ENCODE measurements at regions not wholly inside any gene's neighbourhood (a gene's known extent, or its start where the extent isn't known, plus 50 kb on each side); places are given as distances from the start of the nearest gene placed in this dataset.
"Not testable (repeated sequence)": the region's sequence is repeated elsewhere in the genome, so short reads cannot be mapped to it uniquely, and the experiment has no call there.

- no peak for DNase-seq
Measured at GRCh38 chr1:82153752-82154151, 353.0 kb downstream of the ADGRL2 start.

- no peak for DNase-seq
Measured at GRCh38 chr1:82153272-82153629, 352.5 kb downstream of the ADGRL2 start.

- no peak for DNase-seq
Measured at GRCh38 chr1:82152356-82153271, 351.9 kb downstream of the ADGRL2 start.

GRCh38 chr1:82145656-82146055 is 344.9 kb downstream of the ADGRL2 start:
- no peak for DNase-seq

- no peak for DNase-seq
Measured at GRCh38 chr1:82143108-82143833, 342.5 kb downstream of the ADGRL2 start.

GRCh38 chr1:82141390-82141789 is 340.7 kb downstream of the ADGRL2 start:
- no peak for DNase-seq

- DNase-seq = no peak
Measured at GRCh38 chr1:82139751-82140468, 339.2 kb downstream of the ADGRL2 start.

GRCh38 chr1:82136351-82136750 is 335.6 kb downstream of the ADGRL2 start:
- DNase-seq = not testable (repeated sequence)

- no peak for DNase-seq
Measured at GRCh38 chr1:82125866-82126265, 325.1 kb downstream of the ADGRL2 start.

GRCh38 chr1:82125119-82125518 is 324.4 kb downstream of the ADGRL2 start:
- no peak for DNase-seq

- no peak for DNase-seq
Measured at GRCh38 chr1:82121421-82121820, 320.7 kb downstream of the ADGRL2 start.

GRCh38 chr1:82116105-82116504 is 315.4 kb downstream of the ADGRL2 start:
- no peak for DNase-seq

GRCh38 chr1:82114887-82115286 is 314.2 kb downstream of the ADGRL2 start:
- no peak for DNase-seq

GRCh38 chr1:82110366-82111254 is 309.9 kb downstream of the ADGRL2 start:
- no peak for DNase-seq

- no peak for DNase-seq
Measured at GRCh38 chr1:82108843-82109242, 308.1 kb downstream of the ADGRL2 start.

GRCh38 chr1:82106672-82107071 is 305.9 kb downstream of the ADGRL2 start:
- no peak for DNase-seq

- no peak for DNase-seq
Measured at GRCh38 chr1:82099170-82099569, 298.4 kb downstream of the ADGRL2 start.

GRCh38 chr1:82094136-82094535 is 293.4 kb downstream of the ADGRL2 start:
- no peak for DNase-seq

GRCh38 chr1:82091729-82092128 is 291.0 kb downstream of the ADGRL2 start:
- DNase-seq = no peak

- DNase-seq = no peak
Measured at GRCh38 chr1:82091265-82091664, 290.5 kb downstream of the ADGRL2 start.

GRCh38 chr1:82090104-82090503 is 289.4 kb downstream of the ADGRL2 start:
- DNase-seq = peak; percentile 18 to 21

GRCh38 chr1:82086739-82087138 is 286.0 kb downstream of the ADGRL2 start:
- no peak for DNase-seq

Data from Kasumi-1 (cell line).